Naive thymus-derived CD8-positive, alpha-beta T cell (primary cell): ENCODE measurements at regions not wholly inside any gene's neighbourhood (a gene's known extent, or its start where the extent isn't known, plus 50 kb on each side); places are given as distances from the start of the nearest gene placed in this dataset.

ENCODE experiments used
- ATAC-seq, 2 donors: fragments of 150-1000 bp; cut with Tn5 transposase in 1 of 2; sonication (Bioruptor Pico), chemical (Tn5 transposase) in 1 of 2; 1 replicate in 1 of 2; 2 replicates in 1 of 2; pipeline ENCODE4 v1.10.0; 2021; ENCODE audit warnings: mild to moderate bottlenecking in 2 of 2, moderate library complexity in 2 of 2
- POLR2A ChIA-PET: fragments of 350-600 bp; sonication (Branson Sonifier 250); formaldehyde crosslinking; loops from one replicate; lab custom pipeline; 2021; ENCODE audit warnings: antibody characterized with exemption; lab: Charles Lee
- DNase-seq, 10 donors: peaks; one replicate each; pipeline versions ENCODE4 v3.0.0 to v3.0.0-alpha.2; 2020 to 2022
- H3K27ac Mint-ChIP-seq, 10 donors: one replicate each; pipeline ENCODE4 v1.8.0; 2020 to 2022; ENCODE audit warnings: mild to moderate bottlenecking in 10 of 10, mixed read lengths in 10 of 10, moderate library complexity in 4 of 10, inconsistent platforms in 1 of 10
- H3K27me3 Mint-ChIP-seq, 5 donors: one replicate each; pipeline ENCODE4 v1.8.0; 2021 to 2022; ENCODE audit warnings: mixed read lengths in 5 of 5
- H3K36me3 Mint-ChIP-seq, 3 donors: one replicate each; pipeline ENCODE4 v1.8.0; 2020 to 2022; ENCODE audit warnings: mixed read lengths in 3 of 3, mild to moderate bottlenecking in 2 of 3, inconsistent platforms in 1 of 3
- H3K4me1 Mint-ChIP-seq, 4 donors: one replicate each; pipeline ENCODE4 v1.8.0; 2021 to 2022; ENCODE audit warnings: mixed read lengths in 4 of 4
- H3K4me3 Mint-ChIP-seq, 10 donors: one replicate each; pipeline ENCODE4 v1.8.0; 2020 to 2022; ENCODE audit warnings: mild to moderate bottlenecking in 10 of 10, mixed read lengths in 10 of 10, moderate library complexity in 6 of 10, inconsistent platforms in 1 of 10
- H3K9me3 Mint-ChIP-seq, 9 donors: one replicate each; pipeline ENCODE4 v1.8.0; 2020 to 2022; ENCODE audit warnings: mixed read lengths in 9 of 9, mild to moderate bottlenecking in 3 of 9, inconsistent platforms in 1 of 9, moderate library complexity in 1 of 9

- POLR2A ChIA-PET = no interaction called here
- Mint-ChIP-seq H3K27me3 (peaks cover 0 to 5% (median 2%) of the 10 kb centered on the region in 5 donors), H3K36me3 (no peaks in the 10 kb centered on the region), H3K27ac (no peak overlapping the region), H3K4me1 (no peaks in the 10 kb centered on the region), H3K4me3 (no peak overlapping the region), H3K9me3 (peaks cover 0 to 11% (median 0%) of the 10 kb centered on the region in 9 donors)
- DNase-seq = no peak
- ATAC-seq = no peak
Measured at GRCh38 chr1:215375381-215375780, 191.7 kb upstream of the KCTD3 start.

DNA sequence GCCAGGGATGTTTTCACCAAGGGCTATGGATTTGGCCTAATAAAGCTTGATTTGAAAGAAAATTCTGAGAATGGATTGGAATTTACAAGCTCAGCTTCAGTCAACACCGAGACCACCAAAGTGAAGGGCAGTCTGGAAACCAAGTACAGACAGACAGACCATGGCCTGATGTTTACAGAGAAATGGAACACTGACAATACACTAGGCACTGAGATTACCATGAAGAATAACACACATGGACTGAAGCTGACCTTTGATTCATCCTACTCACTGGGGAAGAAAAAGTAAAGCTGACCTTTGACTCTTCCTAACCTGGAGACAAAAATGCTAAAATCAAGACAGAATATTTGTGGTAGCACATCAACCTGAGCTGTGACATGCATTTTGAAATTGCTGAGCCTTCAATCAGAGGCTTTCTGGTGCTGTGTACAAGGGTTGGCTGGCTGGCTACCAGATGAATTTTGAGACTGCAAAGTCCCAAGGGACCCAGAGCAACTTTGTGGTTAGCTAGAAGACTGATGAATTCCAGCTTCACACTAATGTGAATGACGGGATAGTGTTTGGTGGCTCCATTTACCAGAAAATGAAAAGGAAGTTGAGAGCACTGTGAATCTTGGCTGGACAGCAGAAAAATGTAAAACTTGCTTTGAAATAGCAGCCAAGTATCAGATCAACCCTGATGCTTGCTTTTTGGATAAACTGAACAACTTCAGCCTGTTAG, 190.4 kb upstream of the KCTD3 start:
- H3K27ac Mint-ChIP-seq = no peak overlapping the region
- H3K36me3 Mint-ChIP-seq = no peaks in the 10 kb centered on the region
- DNase-seq (no peak), ATAC-seq (no peak)
- H3K9me3 Mint-ChIP-seq = peaks cover 0 to 3% (median 0%) of the 10 kb centered on the region in 9 donors
- H3K27me3 Mint-ChIP-seq = peaks cover 0 to 7% (median 2%) of the 10 kb centered on the region in 5 donors
- H3K4me3 Mint-ChIP-seq = no peak overlapping the region
- no peaks in the 10 kb centered on the region for H3K4me1 Mint-ChIP-seq
- POLR2A ChIA-PET = no interaction called here

DNA sequence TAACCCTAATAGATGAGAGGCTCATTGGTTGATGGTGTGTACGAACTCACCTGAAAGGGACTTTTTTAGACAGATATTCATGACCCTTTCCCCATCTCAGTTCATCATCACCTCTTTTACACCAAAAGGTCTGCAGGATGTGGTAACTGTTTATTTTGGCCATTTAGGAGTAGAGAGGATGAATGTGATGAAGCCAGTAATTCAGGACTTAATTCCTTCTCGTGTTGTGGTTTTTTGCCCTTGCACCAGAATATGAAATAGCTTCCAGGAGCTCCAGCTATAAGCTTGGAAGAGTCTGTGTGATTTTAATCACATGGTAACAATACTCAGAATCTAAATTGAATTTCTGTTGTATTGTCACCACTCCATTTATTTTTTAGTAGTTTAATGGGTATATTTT, 189.4 kb upstream of the KCTD3 start:
- Mint-ChIP-seq H3K4me3 (no peak overlapping the region), H3K4me1 (no peaks in the 10 kb centered on the region), H3K36me3 (no peaks in the 10 kb centered on the region), H3K27me3 (peaks cover 0 to 7% (median 2%) of the 10 kb centered on the region in 5 donors), H3K27ac (no peak overlapping the region), H3K9me3 (peaks cover 0 to 3% (median 0%) of the 10 kb centered on the region in 9 donors)
- DNase-seq (no peak), ATAC-seq (no peak)
- POLR2A ChIA-PET = no interaction called here

DNA sequence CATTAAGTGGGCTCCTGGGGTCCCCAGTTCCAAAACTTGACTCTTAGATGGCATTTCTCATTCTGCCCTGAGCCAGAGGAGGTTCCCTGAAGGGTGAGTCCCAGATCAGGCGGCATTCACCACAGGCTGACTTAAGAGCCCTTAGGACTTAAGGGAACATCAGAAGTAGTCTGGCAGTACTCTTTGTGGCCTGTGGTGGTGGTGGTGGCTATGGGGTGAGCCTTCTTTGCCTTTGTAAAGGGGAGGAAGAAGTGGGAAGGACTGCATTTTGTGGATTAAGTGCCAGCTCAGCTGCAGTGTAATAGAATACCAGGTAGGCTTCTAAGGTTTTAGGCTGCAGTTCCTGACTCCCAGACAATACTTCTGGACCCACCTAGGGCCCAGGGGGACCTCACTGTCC, 186.5 kb upstream of the KCTD3 start:
- POLR2A ChIA-PET = no interaction called here
- Mint-ChIP-seq H3K27me3 (peaks cover 0 to 7% (median 0%) of the 10 kb centered on the region in 5 donors), H3K27ac (no peak overlapping the region), H3K36me3 (no peaks in the 10 kb centered on the region), H3K9me3 (peaks cover 0 to 3% (median 0%) of the 10 kb centered on the region in 9 donors), H3K4me1 (no peaks in the 10 kb centered on the region), H3K4me3 (no peak overlapping the region)
- ATAC-seq (no peak), DNase-seq (no peak)

DNA sequence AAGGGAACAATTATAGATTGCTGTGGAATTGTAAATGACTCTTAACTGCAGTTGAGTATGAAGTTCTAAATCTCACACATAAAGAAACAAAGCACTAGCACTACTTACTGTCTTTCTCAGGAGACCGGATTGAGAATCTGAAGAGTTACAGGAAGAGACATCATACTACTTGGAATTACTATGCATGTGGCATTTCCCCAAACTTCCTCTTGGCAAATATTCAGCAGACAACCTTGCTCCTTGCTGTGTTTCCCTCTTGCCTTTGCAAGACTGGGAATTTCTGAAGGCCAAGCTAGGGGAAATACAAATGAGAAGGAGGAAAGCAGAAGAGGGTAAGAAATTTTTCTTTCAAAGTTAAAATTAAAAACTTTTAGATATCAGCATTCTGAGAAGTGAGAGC, 173.6 kb upstream of the KCTD3 start:
- POLR2A ChIA-PET = no interaction called here
- ATAC-seq (no peak), DNase-seq (no peak)
- H3K9me3 Mint-ChIP-seq = peaks cover 0 to 17% (median 6%) of the 10 kb centered on the region in 9 donors
- H3K4me1 Mint-ChIP-seq = no peaks in the 10 kb centered on the region
- peaks cover 0 to 5% (median 0%) of the 10 kb centered on the region in 3 donors for H3K36me3 Mint-ChIP-seq
- no peak overlapping the region for H3K27ac Mint-ChIP-seq
- H3K27me3 Mint-ChIP-seq = no peaks in the 10 kb centered on the region
- no peak overlapping the region for H3K4me3 Mint-ChIP-seq

GRCh38 chr1:215394084-215394991, 172.8 kb upstream of the KCTD3 start:
- no peak overlapping the region for H3K4me3 Mint-ChIP-seq
- H3K27ac Mint-ChIP-seq = no peak overlapping the region
- ATAC-seq (no peak), DNase-seq (no peak)
- H3K36me3 Mint-ChIP-seq = peaks cover 0 to 5% (median 0%) of the 10 kb centered on the region in 3 donors
- H3K4me1 Mint-ChIP-seq = no peaks in the 10 kb centered on the region
- POLR2A ChIA-PET = no interaction called here
- H3K9me3 Mint-ChIP-seq = peaks cover 0 to 17% (median 6%) of the 10 kb centered on the region in 9 donors
- H3K27me3 Mint-ChIP-seq = no peaks in the 10 kb centered on the region

DNA sequence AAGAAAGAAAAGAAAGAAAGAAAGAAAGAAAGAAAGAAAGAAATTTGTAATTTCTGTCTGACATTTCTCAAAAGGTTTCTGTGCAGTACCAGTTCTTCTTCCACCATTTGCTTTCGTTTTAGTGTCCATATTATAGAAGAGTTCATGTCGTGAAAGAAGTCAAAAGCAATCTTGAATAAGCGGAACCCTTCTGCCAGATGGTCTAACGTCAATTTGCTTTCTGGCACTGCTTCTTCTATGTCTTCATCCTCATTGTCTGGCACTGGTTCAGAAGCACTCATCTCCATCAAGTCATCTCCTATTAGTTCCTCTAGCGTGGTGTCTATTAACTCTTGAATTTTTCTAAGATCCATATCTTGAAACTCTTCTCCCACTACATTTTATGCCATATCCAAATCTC, 170.0 kb upstream of the KCTD3 start:
- DNase-seq (no peak), ATAC-seq (no peak)
- POLR2A ChIA-PET = no interaction called here
- Mint-ChIP-seq H3K4me3 (no peak overlapping the region), H3K27ac (no peak overlapping the region), H3K9me3 (peaks cover 0 to 17% (median 6%) of the 10 kb centered on the region in 9 donors), H3K27me3 (no peaks in the 10 kb centered on the region), H3K36me3 (no peaks in the 10 kb centered on the region), H3K4me1 (no peaks in the 10 kb centered on the region)

DNA sequence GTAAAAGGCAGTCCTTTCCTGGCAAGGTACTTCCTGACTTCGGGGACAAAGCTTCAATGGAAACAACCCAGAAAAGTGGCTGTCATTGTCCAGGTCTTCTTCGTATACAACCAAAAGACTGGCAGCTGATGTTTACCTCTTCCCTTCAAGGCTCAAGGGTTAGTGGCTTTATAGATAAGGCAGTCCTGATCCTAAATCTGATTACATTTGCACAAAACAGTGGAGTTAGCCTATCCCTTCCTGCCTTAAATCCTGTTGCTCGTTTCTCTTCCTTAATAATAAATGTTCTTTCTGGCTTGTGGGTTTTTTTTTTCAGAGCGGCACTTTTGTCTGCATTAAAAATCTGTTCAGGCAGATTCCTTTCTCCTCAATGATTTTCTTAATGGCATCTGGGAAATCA, 169.3 kb upstream of the KCTD3 start:
- Mint-ChIP-seq H3K4me1 (no peaks in the 10 kb centered on the region), H3K36me3 (no peaks in the 10 kb centered on the region), H3K4me3 (no peak overlapping the region), H3K27me3 (peaks cover 0 to 2% (median under 1%) of the 10 kb centered on the region in 5 donors), H3K27ac (no peak overlapping the region), H3K9me3 (peaks cover 0 to 15% (median 5%) of the 10 kb centered on the region in 9 donors)
- no peak for ATAC-seq
- POLR2A ChIA-PET = no interaction called here
- DNase-seq = no peak

- DNase-seq (no peak), ATAC-seq (no peak)
- Mint-ChIP-seq H3K4me3 (no peak overlapping the region), H3K4me1 (no peaks in the 10 kb centered on the region), H3K27me3 (peaks cover 0 to 9% (median 6%) of the 10 kb centered on the region in 5 donors), H3K36me3 (no peaks in the 10 kb centered on the region), H3K9me3 (peaks cover 0 to 7% (median 0%) of the 10 kb centered on the region in 9 donors), H3K27ac (no peak overlapping the region)
- POLR2A ChIA-PET = no interaction called here
Measured at GRCh38 chr1:215399787-215400186, 167.3 kb upstream of the KCTD3 start.

- no peak for ATAC-seq
- Mint-ChIP-seq H3K27ac (no peak overlapping the region), H3K36me3 (no peaks in the 10 kb centered on the region)
Measured at GRCh38 chr1:215400741-215401140, 166.4 kb upstream of the KCTD3 start.

GRCh38 chr1:215402147-215402546, 165.0 kb upstream of the KCTD3 start:
- no peaks in the 10 kb centered on the region for H3K4me1 Mint-ChIP-seq
- H3K27ac Mint-ChIP-seq = no peak overlapping the region
- peaks cover 0 to 3% (median 0%) of the 10 kb centered on the region in 9 donors for H3K9me3 Mint-ChIP-seq
- peaks cover 0 to 9% (median 6%) of the 10 kb centered on the region in 5 donors for H3K27me3 Mint-ChIP-seq
- H3K36me3 Mint-ChIP-seq = no peaks in the 10 kb centered on the region
- POLR2A ChIA-PET = no interaction called here
- ATAC-seq = no peak
- no peak overlapping the region for H3K4me3 Mint-ChIP-seq
- no peak for DNase-seq

More at GRCh38 chr1:215400741-215401140, 166.4 kb upstream of the KCTD3 start:
- Mint-ChIP-seq H3K27me3 (peaks cover 0 to 9% (median 6%) of the 10 kb centered on the region in 5 donors), H3K9me3 (peaks cover 0 to 7% (median 0%) of the 10 kb centered on the region in 9 donors), H3K4me3 (no peak overlapping the region), H3K4me1 (no peaks in the 10 kb centered on the region)
- POLR2A ChIA-PET = no interaction called here
- DNase-seq = no peak

GRCh38 chr1:215405211-215405610, 161.9 kb upstream of the KCTD3 start:
- Mint-ChIP-seq H3K27ac (no peak overlapping the region), H3K4me1 (no peaks in the 10 kb centered on the region), H3K9me3 (peaks cover 0 to 3% (median 0%) of the 10 kb centered on the region in 9 donors), H3K4me3 (no peak overlapping the region), H3K27me3 (peaks cover 0 to 9% (median 6%) of the 10 kb centered on the region in 5 donors), H3K36me3 (no peaks in the 10 kb centered on the region)
- ATAC-seq (no peak), DNase-seq (no peak)
- POLR2A ChIA-PET = no interaction called here

DNA sequence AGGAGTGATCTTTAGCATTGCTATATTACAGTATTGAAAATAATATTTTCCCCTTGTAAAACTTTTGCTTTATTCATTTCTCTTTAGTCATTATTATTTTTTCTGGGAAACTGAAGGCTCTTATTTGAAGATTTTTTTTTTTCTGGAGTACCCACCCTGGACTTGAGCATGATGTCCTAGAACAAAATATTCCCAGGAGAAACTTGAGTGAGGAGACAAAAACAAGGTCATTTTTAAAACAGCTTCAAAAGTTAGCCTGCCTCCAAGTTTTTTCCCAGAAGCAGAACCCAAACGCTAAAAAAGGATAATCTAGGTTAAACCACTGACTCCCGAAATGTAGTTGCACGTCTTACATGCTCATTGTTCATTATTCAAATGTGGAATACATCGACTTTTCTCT, 160.2 kb upstream of the KCTD3 start:
- Mint-ChIP-seq H3K4me1 (no peaks in the 10 kb centered on the region), H3K9me3 (peaks cover 0 to 7% (median 0%) of the 10 kb centered on the region in 9 donors), H3K27me3 (peaks cover 0 to 14% (median 6%) of the 10 kb centered on the region in 5 donors), H3K27ac (no peak overlapping the region), H3K36me3 (no peaks in the 10 kb centered on the region), H3K4me3 (no peak overlapping the region)
- POLR2A ChIA-PET = no interaction called here
- ATAC-seq = no peak
- no peak for DNase-seq
